Keratinocyte (primary cell): ENCODE measurements at regions not wholly inside any gene's neighbourhood (a gene's known extent, or its start where the extent isn't known, plus 50 kb on each side); places are given as distances from the start of the nearest gene placed in this dataset.

Source experiments
- DNase-seq: peaks from one replicate; pipeline ENCODE4 v3.0.0-alpha.2; 2011; ENCODE audit warnings: low read depth, missing footprints, low spot score
- FAIRE-seq: peaks from 2 replicates; lab custom pipeline; 2011; peaks lifted over from hg19 to GRCh38; lab: Jason Lieb, UNC
- H2AFZ ChIP-seq: 2 replicates; pipeline ENCODE4 v1.6.0; 2012; ENCODE audit warnings: low read length, control low read depth, inconsistent platforms; ENCODE audit not compliant: control insufficient read depth
- H3K27ac ChIP-seq: 2 replicates; pipeline ENCODE4 v1.5.1; 2011; ENCODE audit warnings: low read length; ENCODE audit not compliant: control insufficient read depth, insufficient read depth
- H3K27me3 ChIP-seq: 3 replicates; pipeline ENCODE4 v1.6.0; 2011; ENCODE audit warnings: low read length; ENCODE audit not compliant: control insufficient read depth, insufficient read depth; ENCODE audit errors: extremely low read depth
- H3K36me3 ChIP-seq, 2 experiments: 2 replicates in 1 of 2; 3 replicates in 1 of 2; pipeline ENCODE4 v1.5.1; 2011; ENCODE audit warnings: low read length in 2 of 2, mild to moderate bottlenecking in 1 of 2; ENCODE audit not compliant: control insufficient read depth in 2 of 2, insufficient read depth in 2 of 2; ENCODE audit errors: extremely low read depth in 1 of 2
- H3K4me1 ChIP-seq: 3 replicates; pipeline ENCODE4 v1.5.1; 2011; ENCODE audit warnings: low read length; ENCODE audit not compliant: control insufficient read depth, insufficient read depth; ENCODE audit errors: extremely low read depth
- H3K4me2 ChIP-seq: 3 replicates; pipeline ENCODE4 v1.6.0; 2011; ENCODE audit warnings: low read depth, low read length; ENCODE audit not compliant: control insufficient read depth, insufficient read depth; ENCODE audit errors: extremely low read depth
- H3K4me3 ChIP-seq, 3 experiments: fragments of 200-600 bp in 1 of 3; sonication (generic) in 1 of 3; 2 replicates in 2 of 3; 3 replicates in 1 of 3; pipeline ENCODE4 v1.5.1; 2011 to 2016; ENCODE audit warnings: low read length in 3 of 3, mild to moderate bottlenecking in 3 of 3, control low read depth in 2 of 3, inconsistent platforms in 1 of 3, low read depth in 1 of 3, mixed read lengths in 1 of 3, mixed run types in 1 of 3, moderate library complexity in 1 of 3; ENCODE audit not compliant: control insufficient read depth in 2 of 3, insufficient read depth in 2 of 3; ENCODE audit errors: extremely low read depth in 1 of 3
- H3K79me2 ChIP-seq: 2 replicates; pipeline ENCODE4 v1.6.0; 2012; ENCODE audit warnings: low read length; ENCODE audit not compliant: control insufficient read depth, insufficient read depth
- H3K9ac ChIP-seq: 3 replicates; pipeline ENCODE4 v1.6.0; 2011; ENCODE audit warnings: low read length; ENCODE audit not compliant: control insufficient read depth, insufficient read depth; ENCODE audit errors: extremely low read depth
- H3K9me1 ChIP-seq: 3 replicates; pipeline ENCODE4 v1.6.0; 2011; ENCODE audit warnings: low read length; ENCODE audit not compliant: control insufficient read depth, insufficient read depth; ENCODE audit errors: extremely low read depth
- H3K9me3 ChIP-seq: 2 replicates; pipeline ENCODE4 v1.5.1; 2012; ENCODE audit warnings: low read depth, low read length; ENCODE audit not compliant: control insufficient read depth
- H4K20me1 ChIP-seq: 3 replicates; pipeline ENCODE4 v1.6.0; 2011; ENCODE audit warnings: low read length; ENCODE audit not compliant: control insufficient read depth, insufficient read depth; ENCODE audit errors: extremely low read depth
- CTCF ChIP-seq, 3 experiments: IDR thresholded peaks in 1 of 3; conservative IDR thresholded peaks in 1 of 3; optimal IDR thresholded peaks in 1 of 3; 2 replicates in 2 of 3; 3 replicates in 1 of 3; pipeline versions ENCODE3 to v1.5.1; 2011; ENCODE audit warnings: low read length in 3 of 3, mild to moderate bottlenecking in 3 of 3, moderate library complexity in 2 of 3, control low read depth in 1 of 3, inconsistent platforms in 1 of 3; ENCODE audit not compliant: insufficient read depth in 2 of 3; ENCODE audit errors: extremely low read depth in 1 of 3
- EZH2 ChIP-seq: IDR thresholded peaks from one replicate; pipeline ENCODE4 v1.6.1; 2012; ENCODE audit warnings: inconsistent platforms, mild to moderate bottlenecking, low read length, moderate library complexity
- dilution Hi-C: fragments of 300-500 bp; cut with MboI; formaldehyde crosslinking; loops from one replicate; pipeline ENCODE4 v1.7.0; 2020; ENCODE audit warnings: low sequenced_read_pairs; ENCODE audit not compliant: extremely low pct_ligation_motif_present

DNA sequence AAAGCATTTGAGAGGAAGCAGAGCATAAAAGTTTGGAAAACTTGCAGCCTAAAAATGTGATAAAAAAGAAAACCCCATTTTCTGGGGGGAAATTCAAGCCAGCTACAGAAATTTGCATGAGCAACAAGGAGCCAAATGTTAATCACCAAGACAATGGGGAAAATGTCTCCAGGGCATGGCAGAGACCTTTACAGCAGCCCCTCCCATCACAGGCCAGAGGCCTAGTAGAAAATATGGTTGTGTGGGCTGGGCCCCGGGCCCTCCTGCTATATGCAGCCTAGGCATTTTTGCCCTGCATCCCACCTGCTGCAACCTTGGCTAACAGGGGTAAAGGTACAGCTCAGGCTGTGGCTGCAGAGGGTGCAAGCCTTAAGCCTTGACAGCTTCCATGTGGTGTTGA is 299.6 kb upstream of the NCAM2 start:
- Histone ChIP-seq H3K79me2 (no peaks in the 10 kb centered on the region), H3K4me3 (no peak overlapping the region), H3K4me1 (no peaks in the 10 kb centered on the region), H3K27me3 (no peaks in the 10 kb centered on the region), H3K27ac (no peak overlapping the region), H2AFZ (no peak overlapping the region), H3K9me3 (no peaks in the 10 kb centered on the region), H3K9ac (no peak overlapping the region), H3K9me1 (no peaks in the 10 kb centered on the region), H4K20me1 (no peaks in the 10 kb centered on the region), H3K4me2 (no peak overlapping the region), H3K36me3 (no peaks in the 10 kb centered on the region)
- FAIRE-seq, result no peak
- DNase-seq, result no peak
- TF ChIP-seq EZH2, result no peak
- no peak for TF ChIP-seq CTCF (optimal IDR thresholded peaks at IDR 0.05 in 1 of 3, IDR thresholded peaks at IDR 0.05 in 1 of 3, conservative IDR thresholded peaks at IDR 0.05 in 1 of 3; ENCODE audit: extremely low read depth in 1 of 3, insufficient read depth in 2 of 3, low read length in 3 of 3)
- dilution Hi-C loops, result no loop called here

DNA sequence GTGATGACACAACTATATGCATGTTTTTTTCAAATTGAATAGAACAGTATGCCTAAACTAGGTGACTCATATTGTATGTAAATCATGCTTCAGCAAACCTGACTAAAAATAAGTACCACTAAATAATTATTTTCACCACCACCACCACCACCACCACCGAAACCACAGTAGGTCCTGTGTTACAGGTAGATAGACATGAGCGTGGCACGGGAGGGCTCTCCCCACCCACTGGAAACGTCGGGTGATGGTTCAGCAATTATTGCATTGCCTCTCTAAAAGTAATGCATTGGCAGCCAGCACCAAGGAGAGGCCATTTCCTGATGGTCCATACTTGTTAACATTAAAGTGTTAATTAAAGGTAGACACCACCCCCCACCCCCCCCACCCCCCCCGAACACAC is 297.0 kb upstream of the NCAM2 start:
- H3K36me3 ChIP-seq, result no peaks in the 10 kb centered on the region
- no peak overlapping the region for H3K4me3 ChIP-seq
- no peaks in the 10 kb centered on the region for H4K20me1 ChIP-seq
- H3K27ac ChIP-seq, result no peak overlapping the region
- dilution Hi-C loops, result no loop called here
- H3K9me3 ChIP-seq, result no peaks in the 10 kb centered on the region
- no peaks in the 10 kb centered on the region for H3K4me1 ChIP-seq
- no peak for FAIRE-seq
- no peaks in the 10 kb centered on the region for H3K27me3 ChIP-seq
- H3K4me2 ChIP-seq, result no peak overlapping the region
- H3K79me2 ChIP-seq, result no peaks in the 10 kb centered on the region
- TF ChIP-seq EZH2, result no peak
- TF ChIP-seq CTCF (optimal IDR thresholded peaks at IDR 0.05 in 1 of 3, IDR thresholded peaks at IDR 0.05 in 1 of 3, conservative IDR thresholded peaks at IDR 0.05 in 1 of 3; ENCODE audit: extremely low read depth in 1 of 3, insufficient read depth in 2 of 3, low read length in 3 of 3), result no peak
- DNase-seq, result no peak
- H3K9me1 ChIP-seq, result no peaks in the 10 kb centered on the region
- H3K9ac ChIP-seq, result no peak overlapping the region
- H2AFZ ChIP-seq, result no peak overlapping the region
